ENCODE measurements at regions not wholly inside any gene's neighbourhood (a gene's known extent, or its start where the extent isn't known, plus 50 kb on each side); places are given as distances from the start of the nearest gene placed in this dataset.

DNA sequence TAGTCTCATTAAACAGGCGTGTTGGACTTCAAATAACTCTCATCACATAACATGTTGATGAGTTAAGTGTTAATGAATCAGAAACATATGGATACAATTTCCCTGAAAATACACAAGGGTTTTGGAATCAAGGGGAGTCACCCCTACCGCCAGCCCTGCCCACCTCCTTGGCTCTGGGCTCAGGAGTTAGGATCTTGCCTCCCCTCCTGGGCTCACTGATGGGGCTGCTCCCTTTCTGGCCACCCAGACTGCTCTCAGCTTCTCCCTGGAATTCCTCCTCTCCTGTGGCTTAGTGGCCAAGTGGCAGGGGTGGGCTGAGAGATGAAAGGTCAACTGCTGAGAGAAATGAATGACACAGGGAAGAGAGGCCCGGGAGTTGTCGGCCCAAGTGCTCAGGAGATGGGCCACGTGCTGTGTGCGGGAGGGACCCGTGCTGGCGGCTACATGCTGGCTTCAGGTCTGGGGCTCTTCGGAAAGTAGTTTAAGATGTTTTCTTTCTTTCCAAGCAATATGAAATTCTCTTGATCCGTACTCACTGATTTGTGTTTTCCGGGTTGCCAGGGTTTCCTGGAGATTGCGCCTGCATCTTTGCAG lies 55.8 kb upstream of the TNP1 start:
- no peak overlapping the region for H3K27ac ChIP-seq (ENCODE audit: low read depth)
- no peak for ATAC-seq
- H2AFZ ChIP-seq: no peak overlapping the region
- peaks cover 4% of the 10 kb centered on the region; the same call in 1 of the 2 replicates for H3K9me2 ChIP-seq (ENCODE audit: insufficient read depth)
- TF ChIP-seq, protein P1, sequence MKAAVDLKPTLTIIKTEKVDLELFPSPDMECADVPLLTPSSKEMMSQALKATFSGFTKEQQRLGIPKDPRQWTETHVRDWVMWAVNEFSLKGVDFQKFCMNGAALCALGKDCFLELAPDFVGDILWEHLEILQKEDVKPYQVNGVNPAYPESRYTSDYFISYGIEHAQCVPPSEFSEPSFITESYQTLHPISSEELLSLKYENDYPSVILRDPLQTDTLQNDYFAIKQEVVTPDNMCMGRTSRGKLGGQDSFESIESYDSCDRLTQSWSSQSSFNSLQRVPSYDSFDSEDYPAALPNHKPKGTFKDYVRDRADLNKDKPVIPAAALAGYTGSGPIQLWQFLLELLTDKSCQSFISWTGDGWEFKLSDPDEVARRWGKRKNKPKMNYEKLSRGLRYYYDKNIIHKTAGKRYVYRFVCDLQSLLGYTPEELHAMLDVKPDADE (IDR thresholded peaks at IDR 0.05): no peak
- TF ChIP-seq EZH2 (IDR thresholded peaks at IDR 0.05; ENCODE audit: low read depth, unreplicated experiment): no peak
- no peak for TF ChIP-seq EZH2phosphoT487 (IDR thresholded peaks at IDR 0.05; ENCODE audit: unreplicated experiment)
- TF ChIP-seq, protein P2, sequence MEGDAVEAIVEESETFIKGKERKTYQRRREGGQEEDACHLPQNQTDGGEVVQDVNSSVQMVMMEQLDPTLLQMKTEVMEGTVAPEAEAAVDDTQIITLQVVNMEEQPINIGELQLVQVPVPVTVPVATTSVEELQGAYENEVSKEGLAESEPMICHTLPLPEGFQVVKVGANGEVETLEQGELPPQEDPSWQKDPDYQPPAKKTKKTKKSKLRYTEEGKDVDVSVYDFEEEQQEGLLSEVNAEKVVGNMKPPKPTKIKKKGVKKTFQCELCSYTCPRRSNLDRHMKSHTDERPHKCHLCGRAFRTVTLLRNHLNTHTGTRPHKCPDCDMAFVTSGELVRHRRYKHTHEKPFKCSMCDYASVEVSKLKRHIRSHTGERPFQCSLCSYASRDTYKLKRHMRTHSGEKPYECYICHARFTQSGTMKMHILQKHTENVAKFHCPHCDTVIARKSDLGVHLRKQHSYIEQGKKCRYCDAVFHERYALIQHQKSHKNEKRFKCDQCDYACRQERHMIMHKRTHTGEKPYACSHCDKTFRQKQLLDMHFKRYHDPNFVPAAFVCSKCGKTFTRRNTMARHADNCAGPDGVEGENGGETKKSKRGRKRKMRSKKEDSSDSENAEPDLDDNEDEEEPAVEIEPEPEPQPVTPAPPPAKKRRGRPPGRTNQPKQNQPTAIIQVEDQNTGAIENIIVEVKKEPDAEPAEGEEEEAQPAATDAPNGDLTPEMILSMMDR (conservative IDR thresholded peaks at IDR 0.05; ENCODE audit: low read depth in 2 of 2): no peak
- no peak for TF ChIP-seq JUNB (IDR thresholded peaks at IDR 0.05; ENCODE audit: unreplicated experiment)
- TF ChIP-seq STAT1 (IDR thresholded peaks at IDR 0.05; ENCODE audit: unreplicated experiment): no peak
- TF ChIP-seq ZNF114 (CRISPR knock-in tag; IDR thresholded peaks at IDR 0.05): no peak
- no peak for TF ChIP-seq ZNF331 (CRISPR knock-in tag; IDR thresholded peaks at IDR 0.05; ENCODE audit: low read depth)
- TF ChIP-seq, protein P3, sequence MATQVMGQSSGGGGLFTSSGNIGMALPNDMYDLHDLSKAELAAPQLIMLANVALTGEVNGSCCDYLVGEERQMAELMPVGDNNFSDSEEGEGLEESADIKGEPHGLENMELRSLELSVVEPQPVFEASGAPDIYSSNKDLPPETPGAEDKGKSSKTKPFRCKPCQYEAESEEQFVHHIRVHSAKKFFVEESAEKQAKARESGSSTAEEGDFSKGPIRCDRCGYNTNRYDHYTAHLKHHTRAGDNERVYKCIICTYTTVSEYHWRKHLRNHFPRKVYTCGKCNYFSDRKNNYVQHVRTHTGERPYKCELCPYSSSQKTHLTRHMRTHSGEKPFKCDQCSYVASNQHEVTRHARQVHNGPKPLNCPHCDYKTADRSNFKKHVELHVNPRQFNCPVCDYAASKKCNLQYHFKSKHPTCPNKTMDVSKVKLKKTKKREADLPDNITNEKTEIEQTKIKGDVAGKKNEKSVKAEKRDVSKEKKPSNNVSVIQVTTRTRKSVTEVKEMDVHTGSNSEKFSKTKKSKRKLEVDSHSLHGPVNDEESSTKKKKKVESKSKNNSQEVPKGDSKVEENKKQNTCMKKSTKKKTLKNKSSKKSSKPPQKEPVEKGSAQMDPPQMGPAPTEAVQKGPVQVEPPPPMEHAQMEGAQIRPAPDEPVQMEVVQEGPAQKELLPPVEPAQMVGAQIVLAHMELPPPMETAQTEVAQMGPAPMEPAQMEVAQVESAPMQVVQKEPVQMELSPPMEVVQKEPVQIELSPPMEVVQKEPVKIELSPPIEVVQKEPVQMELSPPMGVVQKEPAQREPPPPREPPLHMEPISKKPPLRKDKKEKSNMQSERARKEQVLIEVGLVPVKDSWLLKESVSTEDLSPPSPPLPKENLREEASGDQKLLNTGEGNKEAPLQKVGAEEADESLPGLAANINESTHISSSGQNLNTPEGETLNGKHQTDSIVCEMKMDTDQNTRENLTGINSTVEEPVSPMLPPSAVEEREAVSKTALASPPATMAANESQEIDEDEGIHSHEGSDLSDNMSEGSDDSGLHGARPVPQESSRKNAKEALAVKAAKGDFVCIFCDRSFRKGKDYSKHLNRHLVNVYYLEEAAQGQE (IDR thresholded peaks at IDR 0.05; ENCODE audit: unreplicated experiment): no peak
- no peaks in the 10 kb centered on the region for H3F3A ChIP-seq (replicated peaks; ENCODE audit: low read depth)
- H3K4me3 ChIP-seq: no peak overlapping the region
- no peaks in the 10 kb centered on the region for H3K36me3 ChIP-seq (ENCODE audit: insufficient read depth)
- no peaks in the 10 kb centered on the region for H4K20me1 ChIP-seq (replicated peaks; ENCODE audit: insufficient read depth)
- DNase-seq (ENCODE audit: low spot score): no peak
- Mint-ChIP-seq H3K9me3 (no peaks in the 10 kb centered on the region), H3K4me1 (no peaks in the 10 kb centered on the region), H3K4me3 (no peak overlapping the region), H3K27ac (no peak overlapping the region), H3K27me3 (ENCODE audit: insufficient read depth, low read depth, poor library complexity) (peaks cover 5% of the 10 kb centered on the region), H3K36me3 (ENCODE audit: low read depth) (no peaks in the 10 kb centered on the region)
- H3K79me2 ChIP-seq (replicated peaks; ENCODE audit: insufficient read depth): no peaks in the 10 kb centered on the region
- H3K4me2 ChIP-seq: no peak overlapping the region
- H3K27me3 ChIP-seq (ENCODE audit: insufficient read depth): no peaks in the 10 kb centered on the region
- no peaks in the 10 kb centered on the region for H3K4me1 ChIP-seq (ENCODE audit: insufficient read depth)

DNA sequence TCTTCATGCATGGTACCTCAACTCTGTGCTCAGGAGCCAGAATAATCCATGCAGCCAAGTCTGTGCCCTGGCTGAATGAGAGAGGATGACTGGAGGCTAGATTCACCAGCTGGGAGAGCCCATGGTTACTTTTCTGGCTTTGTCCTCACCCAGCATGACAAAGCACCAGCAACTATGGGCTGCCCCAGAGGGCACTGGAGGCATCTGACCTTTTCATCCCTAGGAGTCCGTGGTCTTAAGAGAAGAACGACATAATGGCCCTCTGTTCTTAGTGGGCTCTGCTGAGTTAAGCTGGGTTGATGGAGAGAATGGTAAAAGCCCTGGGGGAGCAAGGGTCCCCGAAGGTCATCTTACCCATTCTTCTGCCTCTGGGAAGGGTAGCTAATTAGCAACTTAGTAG lies 54.6 kb upstream of the TNP1 start:
- H3K27me3 Mint-ChIP-seq (ENCODE audit: insufficient read depth, low read depth, poor library complexity): peaks cover 5% of the 10 kb centered on the region
- ATAC-seq (no peak), DNase-seq (ENCODE audit: low spot score) (no peak)
- H3K27ac Mint-ChIP-seq: no peak overlapping the region
- H3K36me3 Mint-ChIP-seq (ENCODE audit: low read depth): no peaks in the 10 kb centered on the region
- no peak overlapping the region for H3K4me3 ChIP-seq
- no peaks in the 10 kb centered on the region for H3K27me3 ChIP-seq (ENCODE audit: insufficient read depth)
- H2AFZ ChIP-seq: no peak overlapping the region
- H3K79me2 ChIP-seq (replicated peaks; ENCODE audit: insufficient read depth): no peaks in the 10 kb centered on the region
- H3K36me3 ChIP-seq (ENCODE audit: insufficient read depth): no peaks in the 10 kb centered on the region
- H3K27ac ChIP-seq (ENCODE audit: low read depth): no peak overlapping the region
- no peaks in the 10 kb centered on the region for H3K4me1 ChIP-seq (ENCODE audit: insufficient read depth)
- no peaks in the 10 kb centered on the region for H3F3A ChIP-seq (replicated peaks; ENCODE audit: low read depth)
- no peaks in the 10 kb centered on the region for H4K20me1 ChIP-seq (replicated peaks; ENCODE audit: insufficient read depth)
- H3K9me3 Mint-ChIP-seq: no peaks in the 10 kb centered on the region
- no peaks in the 10 kb centered on the region for H3K4me1 Mint-ChIP-seq
- peaks cover 4% of the 10 kb centered on the region; the same call in 1 of the 2 replicates for H3K9me2 ChIP-seq (ENCODE audit: insufficient read depth)
- H3K4me3 Mint-ChIP-seq: no peak overlapping the region
- H3K4me2 ChIP-seq: no peak overlapping the region
- TF ChIP-seq, protein P1 (IDR thresholded peaks at IDR 0.05): no peak
- no peak for TF ChIP-seq EZH2phosphoT487 (IDR thresholded peaks at IDR 0.05; ENCODE audit: unreplicated experiment)
- TF ChIP-seq, protein P2 (conservative IDR thresholded peaks at IDR 0.05; ENCODE audit: low read depth in 2 of 2): no peak
- TF ChIP-seq, protein P3 (IDR thresholded peaks at IDR 0.05; ENCODE audit: unreplicated experiment): no peak
